Endodermal cell (in vitro differentiated cells): ENCODE measurements at regions not wholly inside any gene's neighbourhood (a gene's known extent, or its start where the extent isn't known, plus 50 kb on each side); places are given as distances from the start of the nearest gene placed in this dataset.

Source experiments
- DNase-seq: peaks from one replicate; pipeline ENCODE4 v3.0.0-alpha.2; 2017
- H3K27ac ChIP-seq: 2 replicates; pipeline ENCODE4 v1.5.1; 2013; ENCODE audit warnings: mild to moderate bottlenecking, low read depth, low read length, moderate library complexity
- H3K27me3 ChIP-seq: 2 replicates; pipeline ENCODE4 v1.6.1; 2013; ENCODE audit warnings: mild to moderate bottlenecking, low read length, moderate library complexity; ENCODE audit not compliant: insufficient read depth, control insufficient read depth, poor library complexity, severe bottlenecking
- H3K36me3 ChIP-seq: 2 replicates; pipeline ENCODE4 v1.7.0; 2013; ENCODE audit warnings: mild to moderate bottlenecking, low read length, moderate library complexity; ENCODE audit not compliant: control insufficient read depth, insufficient read depth
- H3K4me1 ChIP-seq: one replicate; pipeline ENCODE4 v1.7.0; 2013; ENCODE audit warnings: low read length; ENCODE audit not compliant: control insufficient read depth, insufficient read depth
- H3K4me3 ChIP-seq: 2 replicates; pipeline ENCODE4 v1.5.1; 2013; ENCODE audit warnings: mild to moderate bottlenecking, low read length, moderate library complexity
- H3K9ac ChIP-seq: 2 replicates; pipeline ENCODE4 v1.6.1; 2013; ENCODE audit warnings: mild to moderate bottlenecking, low read length, moderate library complexity; ENCODE audit not compliant: poor library complexity, severe bottlenecking; ENCODE audit errors: extremely low read depth
- H3K9me3 ChIP-seq: 2 replicates; pipeline ENCODE4 v1.6.1; 2013; ENCODE audit warnings: mild to moderate bottlenecking, low read length, moderate library complexity; ENCODE audit not compliant: control insufficient read depth
- H3K27ac Mint-ChIP-seq: 2 replicates; pipeline ENCODE4 v1.8.0; 2020; ENCODE audit warnings: mixed read lengths
- H3K27me3 Mint-ChIP-seq: 2 replicates; pipeline ENCODE4 v1.8.0; 2021; ENCODE audit warnings: mild to moderate bottlenecking, mixed read lengths; ENCODE audit not compliant: insufficient read depth
- H3K36me3 Mint-ChIP-seq: 2 replicates; pipeline ENCODE4 v1.8.0; 2020; ENCODE audit warnings: low read depth, mixed read lengths
- H3K4me1 Mint-ChIP-seq: 2 replicates; pipeline ENCODE4 v1.8.0; 2020; ENCODE audit warnings: mixed read lengths
- H3K4me3 Mint-ChIP-seq: 2 replicates; pipeline ENCODE4 v1.8.0; 2020; ENCODE audit warnings: mild to moderate bottlenecking, moderate library complexity, mixed read lengths
- H3K9me3 Mint-ChIP-seq: 2 replicates; pipeline ENCODE4 v1.8.0; 2020; ENCODE audit warnings: mild to moderate bottlenecking, mixed read lengths
- CTCF ChIP-seq: fragments of 200-600 bp; sonication (generic); conservative IDR thresholded peaks from 2 replicates; pipeline ENCODE4 v1.5.0; 2021; ENCODE audit warnings: antibody characterized with exemption, mild to moderate bottlenecking
- WGBS, 2 experiments: methylation state at CpG; one replicate each; pipeline versions ENCODE4 v1.1.5 to v1.1.7; 2013; ENCODE audit warnings: missing lambda C conversion rate in 2 of 2, mixed read lengths in 1 of 2; ENCODE audit not compliant: insufficient coverage in 1 of 2, insufficient read length in 1 of 2; 5-methylcytosine and 5-hydroxymethylcytosine counted together

GRCh38 chr2:220959391-220959802 lies 612.7 kb downstream of the EPHA4 start:
- no peaks in the 10 kb centered on the region for H3K36me3 ChIP-seq
- 78% methylated on average over 1 of the region's 1 CpG; no CpG with 5 or more reads in 1 of the 2 experiments for WGBS, 2 experiments
- no peaks in the 10 kb centered on the region for H3K9me3 Mint-ChIP-seq
- no peaks in the 10 kb centered on the region for H3K4me1 Mint-ChIP-seq
- no peaks in the 10 kb centered on the region for H3K36me3 Mint-ChIP-seq
- no peaks in the 10 kb centered on the region for H3K9me3 ChIP-seq
- no peak overlapping the region for H3K27ac Mint-ChIP-seq
- no peak overlapping the region for H3K27ac ChIP-seq
- H3K9ac ChIP-seq, result no peak overlapping the region
- no peak for TF ChIP-seq CTCF
- DNase-seq, result no peak
- H3K4me3 Mint-ChIP-seq, result no peak overlapping the region
- no peaks in the 10 kb centered on the region for H3K27me3 ChIP-seq
- no peaks in the 10 kb centered on the region for H3K4me1 ChIP-seq
- no peak overlapping the region for H3K4me3 ChIP-seq
- H3K27me3 Mint-ChIP-seq, result no peaks in the 10 kb centered on the region

GRCh38 chr2:220961143-220961860 lies 610.8 kb downstream of the EPHA4 start:
- Histone ChIP-seq H3K9me3 (no peaks in the 10 kb centered on the region), H3K9ac (no peak overlapping the region), H3K36me3 (no peaks in the 10 kb centered on the region), H3K4me3 (no peak overlapping the region), H3K27me3 (no peaks in the 10 kb centered on the region), H3K4me1 (no peaks in the 10 kb centered on the region), H3K27ac (no peak overlapping the region)
- 94 to 100% methylated on average over 1 to 2 of the region's 2 CpGs for WGBS, 2 experiments
- TF ChIP-seq CTCF, result no peak
- no peaks in the 10 kb centered on the region for H3K36me3 Mint-ChIP-seq
- no peaks in the 10 kb centered on the region for H3K4me1 Mint-ChIP-seq
- H3K27ac Mint-ChIP-seq, result no peak overlapping the region
- H3K4me3 Mint-ChIP-seq, result no peak overlapping the region
- no peaks in the 10 kb centered on the region for H3K27me3 Mint-ChIP-seq
- DNase-seq, result no peak
- H3K9me3 Mint-ChIP-seq, result no peaks in the 10 kb centered on the region

GRCh38 chr2:220962556-220962955 lies 609.5 kb downstream of the EPHA4 start:
- WGBS, 2 experiments, result 89 to 91% methylated on average over 1 to 2 of the region's 2 CpGs

More at GRCh38 chr2:220962556-220962955, 609.5 kb downstream of the EPHA4 start:
- H3K36me3 ChIP-seq, result no peaks in the 10 kb centered on the region
- Mint-ChIP-seq H3K27ac (no peak overlapping the region), H3K36me3 (no peaks in the 10 kb centered on the region), H3K27me3 (no peaks in the 10 kb centered on the region), H3K4me1 (no peaks in the 10 kb centered on the region), H3K4me3 (no peak overlapping the region), H3K9me3 (no peaks in the 10 kb centered on the region)
- no peak overlapping the region for H3K4me3 ChIP-seq
- H3K4me1 ChIP-seq, result no peaks in the 10 kb centered on the region
- no peak overlapping the region for H3K27ac ChIP-seq
- no peak for TF ChIP-seq CTCF
- H3K9ac ChIP-seq, result no peak overlapping the region
- no peaks in the 10 kb centered on the region for H3K9me3 ChIP-seq
- no peak for DNase-seq
- no peaks in the 10 kb centered on the region for H3K27me3 ChIP-seq
